Stimulated activated CD4-positive, alpha-beta T cell treated with anti-CD3 and anti-CD28 coated beads, Interleukin-12 subunit alpha, Interleukin-12 subunit beta, amount 100 ng/mL, for 24 hours (primary cell): ENCODE measurements at regions not wholly inside any gene's neighbourhood (a gene's known extent, or its start where the extent isn't known, plus 50 kb on each side); places are given as distances from the start of the nearest gene placed in this dataset.
A peak's percentile ranks its signal among the peaks of the same experiment; 100 is the strongest.
"Not testable (repeated sequence)": the region's sequence is repeated elsewhere in the genome, so short reads cannot be mapped to it uniquely, and the experiment has no call there.

Experiments used
- DNase-seq, 2 experiments: peaks; one replicate each; pipeline ENCODE4 v3.0.0-alpha.2; 2020; ENCODE audit warnings: low read depth in 2 of 2

DNA sequence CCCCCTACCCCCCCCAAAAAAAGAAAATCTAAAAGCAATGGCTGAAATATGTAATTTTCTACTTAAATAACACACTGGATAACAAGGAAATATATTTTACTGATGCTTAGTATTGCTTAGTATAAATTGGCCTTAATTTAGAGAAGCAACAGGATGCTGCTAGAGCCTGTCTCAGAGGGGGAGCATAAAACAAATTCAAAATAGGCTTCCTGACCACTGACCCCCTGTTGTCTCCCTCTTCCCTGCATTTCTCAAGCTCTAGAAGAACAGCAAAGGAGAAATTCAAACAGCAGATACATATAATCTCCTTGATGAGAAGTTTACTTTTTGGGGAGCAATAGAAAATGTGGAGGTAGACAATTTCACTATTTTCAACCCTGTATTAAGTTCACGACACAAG lies 631.1 kb upstream of the GJE1 start:
- no peak for DNase-seq

DNA sequence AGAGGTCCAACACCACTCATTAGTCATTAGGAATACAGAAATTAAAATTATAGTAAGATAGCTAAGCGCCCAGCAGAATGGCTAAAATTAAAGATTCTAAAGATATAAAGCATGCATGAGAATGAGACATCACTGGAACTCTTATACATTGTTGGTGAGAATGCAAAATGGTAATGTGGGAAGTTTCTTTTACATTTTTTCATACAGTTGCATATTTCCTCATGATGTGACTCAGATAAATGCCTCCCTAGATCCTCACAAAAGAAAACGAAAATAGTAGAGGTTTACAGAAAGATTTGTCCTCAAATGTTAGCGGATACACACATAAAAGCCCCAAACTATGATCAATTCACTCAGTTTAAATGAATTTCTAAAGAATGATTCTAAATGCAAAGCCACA lies 633.7 kb upstream of the GJE1 start:
- DNase-seq = no peak

DNA sequence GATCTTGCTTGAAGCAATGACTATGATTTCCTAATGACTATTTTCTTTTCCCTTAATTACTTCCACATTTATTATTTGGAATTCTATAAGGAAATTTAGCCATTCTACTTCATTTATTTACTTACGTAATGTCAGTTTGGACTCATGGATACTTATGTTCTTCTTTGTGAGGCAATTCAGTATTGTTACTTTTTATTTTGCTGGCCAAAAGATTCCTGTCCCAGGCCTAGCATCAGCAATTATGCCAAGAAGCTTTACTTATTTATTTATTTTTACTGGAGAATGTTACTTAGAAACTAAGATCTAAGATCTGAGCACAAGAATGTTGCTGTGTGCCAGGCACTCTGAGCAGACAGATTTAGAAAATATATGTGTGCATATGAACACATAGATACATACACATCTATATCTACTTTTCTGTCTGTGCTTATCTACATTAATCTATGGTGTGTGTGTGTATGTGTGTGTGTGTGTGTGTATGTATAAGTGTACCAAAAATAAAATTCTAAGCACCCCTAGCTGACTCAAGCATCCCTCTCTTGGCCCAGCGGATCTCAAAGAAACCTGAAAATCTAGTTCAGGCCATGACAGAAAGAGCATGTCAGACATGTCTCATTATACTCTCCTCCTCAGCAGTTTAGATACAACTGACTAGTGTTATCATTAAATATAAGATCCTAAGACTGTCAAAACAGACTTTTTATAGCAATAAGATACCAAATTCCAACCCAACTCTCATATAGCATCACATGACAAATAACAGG lies 640.0 kb upstream of the GJE1 start:
- DNase-seq = no peak

DNA sequence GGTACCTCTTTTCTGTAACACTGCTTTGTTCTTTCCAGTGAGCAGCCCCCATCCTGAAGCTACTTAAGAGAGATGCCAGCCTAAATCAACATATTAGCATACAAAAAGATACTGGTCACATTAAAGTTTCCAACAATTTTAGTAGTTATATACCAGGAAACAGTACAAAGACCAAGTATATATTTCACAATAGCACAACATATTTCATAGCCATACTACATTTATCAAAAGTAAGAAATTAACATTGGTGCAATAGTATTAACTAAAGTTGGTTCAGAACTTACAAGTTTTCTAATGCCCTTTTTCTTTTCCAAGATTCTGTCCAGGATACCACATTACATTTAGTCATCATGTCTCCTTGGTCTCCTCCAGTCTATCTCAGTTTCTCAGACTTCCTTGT lies 641.0 kb upstream of the GJE1 start:
- no peak for DNase-seq

DNA sequence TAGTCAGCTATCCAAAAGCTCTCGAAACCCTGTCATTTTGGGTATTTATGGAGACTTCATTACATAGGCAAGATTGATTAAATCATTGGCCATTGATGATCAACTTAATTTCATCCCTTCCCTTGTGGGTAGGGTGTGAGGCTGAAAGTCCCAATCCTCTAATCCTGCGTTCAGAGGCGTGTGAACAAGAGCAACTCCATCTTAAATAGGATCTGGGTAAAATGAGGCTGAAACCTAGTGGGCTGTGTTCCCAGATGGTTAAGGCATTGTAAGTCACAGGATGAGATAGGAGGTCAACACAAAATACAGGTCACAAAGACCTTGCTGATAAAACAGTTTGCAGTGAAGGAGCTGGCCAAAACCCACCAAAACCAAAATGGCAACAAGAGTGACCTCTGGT lies 641.7 kb upstream of the GJE1 start:
- no peak for DNase-seq

DNA sequence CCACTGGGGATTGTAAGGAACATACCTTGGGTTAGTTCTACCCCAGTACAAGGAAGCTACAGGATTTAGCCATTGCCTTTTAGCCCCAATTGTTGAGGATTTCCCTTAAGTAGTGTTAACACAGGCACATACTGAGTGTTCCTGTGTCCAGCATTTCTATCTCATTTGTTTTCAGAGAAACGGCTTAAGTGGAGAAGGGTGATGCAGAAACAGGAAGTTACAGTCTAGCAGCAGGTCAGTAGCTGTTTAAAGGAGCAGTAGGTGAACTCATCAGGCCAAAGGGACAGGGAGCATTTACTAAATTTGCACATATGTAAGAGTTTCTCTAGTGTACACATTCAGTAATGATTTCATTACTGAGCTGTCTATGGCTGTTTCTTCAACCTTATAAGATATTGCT lies 644.2 kb upstream of the GJE1 start:
- DNase-seq = no peak

DNA sequence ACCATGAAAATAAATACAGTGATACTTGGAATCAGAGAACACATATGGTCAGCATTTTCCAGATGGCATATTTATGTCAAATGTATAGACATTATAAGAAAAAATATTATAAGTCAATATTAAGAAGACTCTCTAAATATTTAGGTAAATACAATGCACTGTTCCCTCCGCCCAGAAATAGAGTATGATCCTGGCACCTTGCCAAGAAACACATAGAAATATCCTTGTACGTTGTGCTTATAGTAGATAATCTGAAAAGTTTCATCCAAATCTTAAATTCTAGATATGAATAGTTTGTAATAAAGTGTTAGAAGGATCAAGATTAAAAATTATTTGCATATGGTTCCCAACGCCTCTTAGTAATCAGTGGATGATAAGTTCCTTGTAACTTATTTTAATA lies 645.8 kb upstream of the GJE1 start:
- DNase-seq = no peak

DNA sequence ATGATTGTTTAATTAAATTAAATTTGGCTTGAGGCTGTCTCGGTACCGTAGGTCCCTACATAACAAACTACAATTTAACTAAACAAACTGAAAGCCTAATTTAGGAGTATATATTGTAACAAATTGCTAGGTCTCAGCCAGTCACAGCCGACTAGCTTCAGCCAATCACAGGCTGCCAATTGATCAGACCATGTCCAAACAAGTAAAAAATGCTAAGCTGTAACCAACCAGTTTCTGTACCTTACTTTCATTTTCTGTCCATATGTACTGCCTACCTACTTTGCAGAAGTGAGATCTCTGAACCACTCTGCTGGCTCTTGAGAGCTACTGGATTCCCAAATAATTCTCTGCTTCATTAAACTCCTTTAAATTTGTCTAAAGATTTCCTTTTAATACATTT lies 648.0 kb upstream of the GJE1 start:
- DNase-seq = no peak

DNA sequence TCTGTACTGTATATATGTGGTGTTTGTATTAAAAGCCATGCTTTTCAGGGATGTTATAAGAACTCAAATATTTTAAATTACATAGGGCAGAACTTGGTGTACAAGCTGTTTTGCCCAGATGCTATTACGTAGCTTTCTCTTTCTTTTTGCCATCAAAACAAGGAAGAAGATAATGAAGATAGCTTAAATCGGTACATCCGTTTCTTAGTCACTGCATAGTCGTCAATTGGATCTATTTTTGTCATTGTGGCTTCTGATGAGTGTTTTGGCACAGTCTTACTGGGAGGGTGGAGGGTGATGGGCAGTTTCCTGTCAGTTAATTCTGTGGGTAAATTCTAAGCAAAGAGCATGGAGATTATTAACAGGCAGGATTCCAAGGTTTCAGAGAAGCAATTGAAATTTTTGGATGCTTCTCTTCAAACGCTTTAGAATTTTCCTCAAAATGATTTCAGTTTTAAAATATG lies 649.1 kb upstream of the GJE1 start:
- DNase-seq = peak; percentile 3 to 20

DNA sequence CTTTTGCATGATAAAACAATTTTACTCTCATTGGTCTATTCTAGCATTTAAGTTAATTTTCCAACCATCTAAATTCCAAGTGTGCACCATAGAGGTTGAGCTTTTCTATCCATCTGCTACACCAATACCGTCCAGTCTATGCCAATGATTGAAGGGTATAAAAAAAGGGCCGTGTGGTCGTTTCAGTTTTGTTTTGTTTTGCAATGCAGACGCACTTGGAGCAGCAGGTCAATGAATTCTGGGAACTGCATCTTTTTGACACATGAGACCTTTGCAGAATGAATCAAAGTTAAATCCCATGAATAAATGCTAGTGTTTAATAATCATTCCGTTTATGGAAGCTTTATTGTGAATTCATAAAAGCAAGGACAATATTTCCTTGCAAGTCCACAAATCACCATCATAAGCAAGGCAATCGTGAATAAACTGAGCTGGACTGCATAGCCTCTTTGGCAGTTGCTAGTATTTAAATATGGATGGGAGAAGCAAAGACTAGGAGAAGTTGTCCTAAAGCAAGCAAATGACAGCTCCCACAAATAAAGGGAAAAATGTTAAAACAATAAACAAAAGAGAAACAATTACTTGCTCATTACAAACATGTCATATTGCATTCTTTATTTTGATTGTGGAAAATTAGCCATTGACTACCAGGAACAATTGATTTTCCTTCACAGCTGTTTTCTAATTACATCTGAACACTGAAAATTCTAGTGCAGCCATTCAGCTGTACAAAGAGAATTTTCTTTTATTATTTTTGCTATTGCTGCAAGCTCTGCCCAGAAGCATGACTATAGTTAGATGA lies 649.7 kb upstream of the GJE1 start:
- DNase-seq = no peak

DNA sequence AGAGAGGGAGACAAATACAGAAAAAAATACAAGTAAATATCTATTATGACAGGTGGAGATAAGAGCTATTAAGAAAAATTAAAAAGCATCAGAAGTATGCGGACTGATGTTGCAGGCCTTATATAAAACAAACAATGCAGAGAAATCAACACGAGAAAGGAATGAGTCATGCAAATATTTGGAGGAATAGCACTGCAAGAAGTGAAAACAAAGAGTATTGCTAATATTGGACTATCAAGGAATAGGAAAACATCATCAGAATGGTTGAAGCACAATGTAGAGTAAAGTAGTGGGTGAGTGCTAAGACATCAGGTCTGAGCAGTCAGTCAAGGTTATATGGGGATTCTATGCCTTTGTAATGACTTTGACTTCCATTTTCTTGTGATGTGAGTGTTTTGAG lies 657.5 kb upstream of the GJE1 start:
- no peak for DNase-seq

DNA sequence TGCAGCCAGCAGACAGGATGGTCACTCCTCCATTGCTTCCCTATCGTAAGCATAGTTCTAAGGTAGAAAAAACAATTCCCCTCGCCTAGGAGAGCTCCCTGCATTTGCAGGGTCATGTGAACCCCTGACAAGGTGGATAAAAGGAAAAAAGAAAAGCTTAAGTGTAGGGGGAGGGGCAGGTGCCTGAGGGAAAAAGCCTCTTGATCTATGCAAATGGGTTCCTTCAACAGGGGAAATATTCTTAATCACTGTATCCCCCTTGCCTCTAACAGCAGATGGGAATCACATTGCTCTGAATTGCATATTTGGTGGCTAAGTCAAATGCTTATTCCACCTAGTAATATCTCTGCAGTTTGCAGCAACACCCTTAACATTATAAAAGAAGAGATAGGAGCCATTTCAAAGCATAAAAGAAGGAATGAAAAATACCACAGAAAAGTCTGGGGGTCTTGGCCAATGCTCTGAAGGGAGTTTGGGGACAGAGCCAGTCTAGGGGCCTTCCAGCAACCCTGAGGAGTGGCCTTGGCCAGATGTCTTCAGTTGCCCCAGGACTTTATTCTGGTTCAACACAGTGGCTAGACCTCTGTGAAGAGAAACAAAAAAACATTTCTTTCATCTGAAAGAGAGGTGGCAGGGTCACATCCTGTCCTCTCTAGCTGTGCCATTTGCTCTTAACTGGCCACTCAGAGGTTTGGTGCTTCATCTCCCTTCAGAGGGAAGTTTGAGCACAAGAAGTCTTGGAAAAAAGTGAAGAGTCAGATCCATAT lies 660.4 kb upstream of the GJE1 start:
- no peak for DNase-seq

DNA sequence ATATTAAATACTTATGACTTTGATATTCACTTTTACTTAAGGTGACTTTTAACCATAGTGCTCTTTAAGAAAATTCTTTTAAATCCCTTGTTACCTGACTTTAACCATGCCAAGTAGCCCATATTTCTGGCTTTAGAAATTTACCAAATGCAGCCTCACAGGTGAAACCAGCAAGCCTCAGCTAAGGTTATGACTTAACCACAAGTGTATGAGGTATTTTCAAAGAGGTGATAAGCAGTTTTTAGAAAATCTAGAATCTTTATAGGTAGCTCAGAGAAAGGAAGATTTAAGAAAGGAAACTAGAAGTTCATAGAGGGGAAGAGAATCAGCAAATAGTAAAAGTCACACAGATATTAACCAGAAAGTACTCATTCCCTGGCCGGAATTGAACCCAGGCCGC lies 661.9 kb upstream of the GJE1 start:
- no peak for DNase-seq

DNA sequence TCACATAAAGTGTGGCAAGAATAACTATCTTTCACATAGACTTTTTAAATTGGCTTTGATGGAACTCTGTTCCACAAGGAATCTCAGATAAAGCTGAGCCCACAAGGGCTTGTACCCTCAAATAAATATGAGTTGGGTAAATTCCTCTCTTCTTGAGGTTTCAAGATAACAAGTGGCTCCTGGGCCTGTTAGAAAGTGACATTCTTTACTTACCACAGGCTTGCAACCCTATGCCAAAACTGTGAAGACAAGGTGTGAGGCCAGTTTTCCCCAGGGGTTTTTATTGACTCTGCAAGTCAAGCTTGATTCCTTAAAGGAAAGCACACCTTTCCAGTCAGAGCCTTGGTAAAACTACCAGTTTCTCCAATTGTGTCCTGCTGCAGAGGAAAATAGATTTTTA lies 664.8 kb upstream of the GJE1 start:
- no peak for DNase-seq

DNA sequence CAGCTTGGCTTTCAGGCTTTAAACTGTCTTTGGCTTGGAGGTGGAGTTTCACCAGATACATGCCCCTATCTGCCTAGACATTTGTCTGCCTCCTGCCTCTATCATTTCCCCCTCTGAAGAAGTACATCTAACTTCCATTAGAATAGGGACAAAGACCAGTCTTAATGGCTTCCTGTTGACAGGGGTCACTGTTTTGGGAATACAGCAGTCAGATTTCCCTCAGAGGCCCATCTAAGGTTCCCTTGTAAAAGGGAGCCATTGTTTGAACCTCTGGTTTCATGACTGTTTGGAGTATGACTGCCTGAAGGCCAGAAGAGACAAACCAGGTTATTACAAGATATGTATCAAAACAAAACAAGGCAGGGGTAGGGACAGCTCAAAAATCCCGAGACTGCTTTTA lies 665.7 kb upstream of the GJE1 start:
- no peak for DNase-seq

DNA sequence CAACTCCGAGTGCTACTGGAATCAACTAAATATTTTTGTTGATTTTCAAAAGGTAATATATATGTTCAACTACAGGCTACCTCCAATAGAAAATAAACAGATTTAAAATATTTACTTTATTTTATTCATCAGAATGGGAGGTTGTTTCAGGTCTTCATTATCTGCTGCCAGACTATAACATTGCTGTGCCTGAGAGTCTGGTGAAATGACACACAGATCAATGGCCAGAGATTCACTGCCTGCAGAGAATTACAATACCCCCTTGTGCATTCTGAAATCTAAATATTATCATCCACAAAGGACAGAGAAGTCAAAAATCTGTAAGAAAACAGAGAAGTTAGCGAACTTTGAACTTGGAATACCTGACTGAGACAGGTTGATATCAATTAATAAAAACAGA lies 667.8 kb upstream of the GJE1 start:
- no peak for DNase-seq

DNA sequence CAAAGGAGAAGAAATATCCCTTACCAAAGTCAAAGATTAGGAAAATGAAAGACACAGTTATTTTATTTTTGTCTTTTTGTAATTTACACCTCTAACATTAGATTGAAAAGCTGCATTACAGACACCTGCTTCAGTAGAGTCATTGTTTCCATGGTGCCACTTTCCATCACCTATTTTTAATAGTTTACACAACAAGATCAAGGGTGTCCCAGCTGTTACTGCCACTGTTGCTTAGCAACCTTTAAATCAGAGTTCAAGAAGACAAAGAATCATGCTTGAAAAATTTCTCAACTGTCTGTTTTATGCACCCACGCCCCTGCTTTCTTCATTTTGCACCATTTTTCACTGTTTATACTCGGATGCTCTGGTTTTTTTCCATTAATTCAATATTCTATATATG lies 668.2 kb upstream of the GJE1 start:
- DNase-seq = no peak

DNA sequence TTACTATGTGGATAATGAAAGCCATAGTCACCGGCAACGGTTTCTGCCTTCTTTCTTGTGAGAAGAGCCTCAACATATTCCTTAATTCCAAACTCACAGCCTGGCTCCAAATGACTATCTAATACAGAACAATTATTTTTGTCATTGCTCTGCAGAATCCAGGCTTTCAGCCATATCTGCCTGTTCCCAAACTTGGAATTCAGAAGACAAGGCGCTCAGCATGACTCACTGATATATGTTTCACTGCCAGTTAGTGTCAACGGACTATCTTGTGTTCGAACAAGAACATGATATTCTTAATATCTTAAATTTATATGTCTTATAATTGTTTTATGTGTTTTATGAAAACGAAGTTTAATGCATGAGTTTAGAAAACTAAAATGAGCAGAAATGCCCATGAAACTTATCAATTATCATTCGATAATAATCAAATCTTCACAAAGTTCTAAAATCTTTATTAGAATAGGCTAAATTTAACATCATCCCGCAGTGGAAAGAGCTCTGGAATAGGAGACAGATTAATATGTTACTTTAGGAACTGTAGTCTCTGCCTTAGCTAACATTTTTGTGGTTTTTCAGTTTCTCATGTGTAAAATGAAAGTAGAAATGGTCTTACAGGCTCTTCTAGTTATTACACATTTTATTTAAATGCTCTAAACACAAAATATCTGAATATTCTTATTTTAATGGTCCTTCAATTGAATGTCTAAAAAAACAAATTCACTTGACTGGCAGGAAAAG lies 669.3 kb upstream of the GJE1 start:
- DNase-seq = no peak

DNA sequence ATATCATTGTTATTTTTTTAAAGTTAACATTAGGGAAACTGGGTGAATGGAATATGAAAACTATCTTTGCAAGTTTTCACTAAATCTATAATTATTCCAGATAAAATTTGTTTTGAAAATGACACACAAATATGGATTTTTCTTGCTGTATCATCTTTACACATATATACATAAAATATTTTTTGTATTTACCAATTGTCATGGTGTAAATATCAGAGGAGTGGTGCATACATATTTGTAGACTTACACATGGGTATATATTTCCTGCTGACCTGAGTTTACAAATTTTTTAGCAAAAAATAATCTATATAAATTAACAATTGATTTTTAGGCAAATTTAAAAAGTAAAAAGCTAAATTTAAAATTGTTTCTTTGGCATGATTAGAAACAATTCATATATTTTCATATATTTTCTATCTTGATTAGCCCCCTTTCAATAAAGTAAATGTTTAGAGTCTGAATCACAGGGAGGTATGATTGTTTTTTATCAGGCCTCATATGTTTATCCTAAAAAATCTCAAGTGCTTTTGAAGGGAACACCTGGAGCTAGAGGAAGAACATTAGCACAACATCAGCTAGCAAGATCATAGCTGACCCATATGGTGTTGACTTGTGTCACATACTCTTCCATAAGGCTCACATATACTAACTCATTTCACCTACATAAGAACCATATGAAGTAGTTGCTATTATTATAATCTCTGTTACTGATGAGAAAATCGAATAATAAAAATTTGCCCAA lies 671.8 kb upstream of the GJE1 start:
- no peak for DNase-seq

DNA sequence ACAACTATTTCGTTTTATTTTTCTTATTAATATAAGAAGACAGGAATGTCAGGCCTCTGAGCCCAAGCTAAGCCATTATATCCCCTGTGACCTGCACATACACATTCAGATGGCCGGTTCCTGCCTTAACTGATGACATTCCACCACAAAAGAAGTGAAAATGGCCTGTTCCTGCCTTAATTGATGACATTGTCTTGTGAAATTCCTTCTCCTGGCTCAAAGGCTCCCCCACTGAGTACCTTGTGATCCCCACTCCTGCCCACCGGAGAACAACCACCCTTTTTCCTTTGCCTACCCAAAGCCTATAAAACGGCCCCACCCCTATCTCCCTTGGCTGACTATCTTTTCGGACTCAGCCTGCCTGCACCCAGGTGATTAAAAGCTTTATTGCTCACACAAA lies 672.5 kb upstream of the GJE1 start:
- not testable (repeated sequence) for DNase-seq

DNA sequence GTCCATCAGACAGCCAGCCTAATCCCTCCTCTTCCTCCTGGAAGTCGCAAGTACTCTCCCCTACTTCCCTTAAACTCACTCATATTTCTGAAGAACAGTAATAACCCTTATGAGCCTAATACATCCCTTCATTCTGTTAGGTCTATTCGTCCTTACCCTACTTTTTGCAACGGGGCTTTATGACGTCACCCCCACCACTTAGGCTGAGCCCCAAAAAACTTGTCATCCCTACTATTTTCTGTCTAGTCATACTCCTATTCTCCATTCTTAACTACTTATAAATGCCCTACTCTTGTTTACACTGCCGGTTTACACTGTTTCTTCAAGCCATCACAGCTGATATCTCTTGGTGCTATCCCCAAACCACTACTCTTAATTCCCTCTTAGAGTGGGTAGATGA lies 674.7 kb upstream of the GJE1 start:
- not testable (repeated sequence) for DNase-seq
